IMR-90 (cell line): ENCODE measurements at regions not wholly inside any gene's neighbourhood (a gene's known extent, or its start where the extent isn't known, plus 50 kb on each side); places are given as distances from the start of the nearest gene placed in this dataset.

Experiments
- ATAC-seq: fragments of 200-7000 bp; cut with Tn5 transposase; 2 replicates; pipeline ENCODE4 v1.9.1; 2020; ENCODE audit warnings: low read depth, mild to moderate bottlenecking, moderate library complexity
- BruUV-seq: library from RNA; stranded (reverse); fragments of 400-500 nt; replicated peaks from 2 replicates; lab custom pipeline; 2021; lab: Mats Ljungman, UMichigan
- CTCF ChIA-PET: fragments of 300-600 bp; formaldehyde crosslinking; extraction: SDS; loops from one replicate; lab custom pipeline; 2021; ENCODE audit warnings: antibody characterized with exemption; lab: Yijun Ruan, JAX
- POLR2A ChIA-PET: fragments of 300-600 bp; sonication (Branson Sonifier 250); formaldehyde crosslinking; loops from one replicate; lab custom pipeline; 2022; ENCODE audit warnings: antibody characterized with exemption; ENCODE audit not compliant: unreplicated experiment; lab: Charles Lee
- DNase-seq: peaks from one replicate; pipeline ENCODE4 v3.0.0; 2013
- H2AFZ ChIP-seq: replicated peaks from 2 replicates; pipeline ENCODE3; 2013; ENCODE audit warnings: low read length, mild to moderate bottlenecking; ENCODE audit not compliant: poor library complexity
- H2AK5ac ChIP-seq: 2 replicates; pipeline ENCODE4 v1.6.1; 2013; ENCODE audit warnings: low read depth, low read length, inconsistent platforms
- H2AK9ac ChIP-seq: replicated peaks from 2 replicates; pipeline ENCODE3; 2013; ENCODE audit warnings: mild to moderate bottlenecking, low read depth, low read length, moderate library complexity; ENCODE audit not compliant: poor library complexity
- H2BK120ac ChIP-seq: 2 replicates; pipeline ENCODE4 v1.6.1; 2013; ENCODE audit warnings: low read depth, low read length, inconsistent platforms
- H2BK15ac ChIP-seq: 3 replicates; pipeline ENCODE4 v1.6.1; 2013; ENCODE audit warnings: low read depth, low read length, inconsistent platforms
- H2BK20ac ChIP-seq: 2 replicates; pipeline ENCODE4 v1.6.1; 2013; ENCODE audit warnings: low read depth, mild to moderate bottlenecking, inconsistent platforms, low read length, moderate library complexity
- H2BK5ac ChIP-seq: 2 replicates; pipeline ENCODE4 v1.6.1; 2013; ENCODE audit warnings: mild to moderate bottlenecking, low read depth, low read length, inconsistent platforms; ENCODE audit not compliant: poor library complexity, severe bottlenecking
- H3K14ac ChIP-seq: replicated peaks from 2 replicates; pipeline ENCODE4 v1.6.1; 2013; ENCODE audit warnings: low read depth, low read length, inconsistent platforms
- H3K18ac ChIP-seq: 2 replicates; pipeline ENCODE4 v1.6.1; 2013; ENCODE audit warnings: low read depth, low read length, control low read depth
- H3K23ac ChIP-seq: 2 replicates; pipeline ENCODE4 v1.6.1; 2013; ENCODE audit warnings: low read depth, low read length, inconsistent platforms
- H3K27ac ChIP-seq: 2 replicates; pipeline ENCODE4 v1.5.1; 2013; ENCODE audit warnings: mild to moderate bottlenecking, control low read depth, low read length; ENCODE audit not compliant: insufficient read depth
- H3K27me3 ChIP-seq: 2 replicates; pipeline ENCODE4 v1.6.1; 2013; ENCODE audit warnings: low read length; ENCODE audit not compliant: control insufficient read depth, insufficient read depth
- H3K36me3 ChIP-seq: 2 replicates; pipeline ENCODE4 v1.6.1; 2013; ENCODE audit warnings: low read length, mixed read lengths; ENCODE audit not compliant: control insufficient read depth, insufficient read depth
- H3K4ac ChIP-seq: 2 replicates; pipeline ENCODE4 v1.6.1; 2013; ENCODE audit warnings: low read depth, low read length, inconsistent platforms
- H3K4me1 ChIP-seq: 2 replicates; pipeline ENCODE4 v1.6.1; 2013; ENCODE audit warnings: low read length, mixed read lengths; ENCODE audit not compliant: control insufficient read depth, insufficient read depth
- H3K4me2 ChIP-seq: 2 replicates; pipeline ENCODE4 v1.6.1; 2013; ENCODE audit warnings: low read depth, mild to moderate bottlenecking, control low read depth, low read length, moderate library complexity
- H3K4me3 ChIP-seq: 2 replicates; pipeline ENCODE4 v1.5.1; 2013; ENCODE audit warnings: low read depth, mild to moderate bottlenecking, control low read depth, low read length, moderate library complexity; ENCODE audit not compliant: insufficient read depth
- H3K56ac ChIP-seq: 2 replicates; pipeline ENCODE4 v1.6.1; 2013; ENCODE audit warnings: low read length, inconsistent platforms; ENCODE audit not compliant: insufficient read depth; ENCODE audit errors: extremely low read depth
- H3K79me1 ChIP-seq, 2 experiments: 2 replicates each; pipeline ENCODE4 v1.6.1; 2013; ENCODE audit warnings: low read length in 2 of 2, inconsistent platforms in 1 of 2, low read depth in 1 of 2
- H3K9ac ChIP-seq: 2 replicates; pipeline ENCODE4 v1.6.1; 2013; ENCODE audit warnings: low read depth, low read length, control low read depth
- H3K9me1 ChIP-seq: 2 replicates; pipeline ENCODE4 v1.6.1; 2013; ENCODE audit warnings: low read length, inconsistent platforms; ENCODE audit not compliant: insufficient read depth
- H3K9me3 ChIP-seq: 2 replicates; pipeline ENCODE4 v1.6.1; 2013; ENCODE audit warnings: low read length; ENCODE audit not compliant: control insufficient read depth, insufficient read depth
- H4K20me1 ChIP-seq: 2 replicates; pipeline ENCODE4 v1.6.1; 2013; ENCODE audit warnings: low read length, inconsistent platforms; ENCODE audit not compliant: insufficient read depth
- H4K5ac ChIP-seq: 2 replicates; pipeline ENCODE4 v1.6.1; 2013; ENCODE audit warnings: mild to moderate bottlenecking, low read depth, low read length, control low read depth
- H4K8ac ChIP-seq, 2 experiments: 2 replicates each; pipeline ENCODE4 v1.6.1; 2013; ENCODE audit warnings: low read depth in 2 of 2, low read length in 2 of 2, control low read depth in 1 of 2, inconsistent platforms in 1 of 2
- H4K91ac ChIP-seq: 2 replicates; pipeline ENCODE4 v1.6.1; 2013; ENCODE audit warnings: low read depth, low read length, inconsistent platforms; ENCODE audit not compliant: insufficient read depth
- CEBPB ChIP-seq: IDR thresholded peaks from 2 replicates; pipeline ENCODE4 v1.6.1; 2012; ENCODE audit warnings: low read depth, low read length, improper control_type of control experiment
- CHD1 ChIP-seq: IDR thresholded peaks from 2 replicates; pipeline ENCODE4 v1.6.1; 2012; ENCODE audit warnings: low read depth, low read length, improper control_type of control experiment
- FOS ChIP-seq: fragments of 150-350 bp; IDR thresholded peaks from 2 replicates; pipeline ENCODE4 v1.6.1; 2016; ENCODE audit warnings: low read depth, low read length
- MAFK ChIP-seq: IDR thresholded peaks from 2 replicates; pipeline ENCODE4 v1.6.1; 2012; ENCODE audit warnings: low read depth, low read length, improper control_type of control experiment
- MAZ ChIP-seq: IDR thresholded peaks from 2 replicates; pipeline ENCODE4 v1.6.1; 2012; ENCODE audit warnings: low read depth, mild to moderate bottlenecking, low read length, improper control_type of control experiment, moderate library complexity, borderline replicate concordance
- POLR2A ChIP-seq: IDR thresholded peaks from 2 replicates; pipeline ENCODE4 v1.6.1; 2012; ENCODE audit warnings: mild to moderate bottlenecking, low read depth, low read length
- WGBS, 2 experiments: methylation state at CpG; one replicate each; pipeline versions ENCODE4 v1.1.5 to v1.1.7; 2013; ENCODE audit warnings: missing lambda C conversion rate in 2 of 2; ENCODE audit not compliant: insufficient read length in 1 of 2; ENCODE audit errors: extremely low coverage in 2 of 2; 5-methylcytosine and 5-hydroxymethylcytosine counted together
- dilution Hi-C: fragments of 300-500 bp; cut with HindIII; formaldehyde crosslinking; loops from one replicate; pipeline ENCODE4 v1.14.3; 2018; ENCODE audit warnings: low sequenced_read_pairs; ENCODE audit not compliant: unreplicated experiment
- in situ Hi-C: fragments of 300-500 bp; cut with MboI; formaldehyde crosslinking; loops from 3 replicates; pipeline ENCODE4 v1.14.3; 2019; ENCODE audit warnings: low sequenced_read_pairs, inconsistent platforms, mixed read lengths
- intact Hi-C: fragments of 100-400 bp; cut with micrococcal nuclease; formaldehyde crosslinking; loops from 2 replicates; pipeline ENCODE4 v1.10.0; 2022

DNA sequence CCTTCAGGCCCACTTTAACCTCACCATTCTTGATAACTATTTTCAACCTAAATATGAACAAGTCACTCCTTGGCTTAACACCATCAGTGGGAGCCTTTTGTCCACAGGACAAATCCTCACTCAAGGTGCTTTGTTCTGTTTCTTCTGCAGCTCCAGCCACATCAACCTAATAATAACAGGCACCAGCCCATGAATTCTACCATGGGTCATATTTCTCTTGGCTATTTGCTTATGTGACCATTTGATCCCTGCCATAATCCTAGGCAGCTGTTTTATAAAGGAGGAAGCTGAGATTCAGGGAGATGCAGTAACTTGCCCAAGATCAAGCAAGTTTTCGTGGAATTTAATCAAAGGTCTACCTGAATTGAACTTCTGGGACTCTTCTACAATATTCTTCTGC, 561.3 kb downstream of the DHX35 start:
- no peak overlapping the region for H3K4me2 ChIP-seq
- no peak overlapping the region for H2BK5ac ChIP-seq
- no peak overlapping the region for H3K27ac ChIP-seq
- H2AK9ac ChIP-seq, result no peak overlapping the region
- no peaks in the 10 kb centered on the region for H3K4me1 ChIP-seq
- no peak overlapping the region for H4K8ac ChIP-seq
- no peak overlapping the region for H2BK120ac ChIP-seq
- H3K4me3 ChIP-seq, result no peak overlapping the region
- H3K9me1 ChIP-seq, result no peaks in the 10 kb centered on the region
- H2AK5ac ChIP-seq, result no peak overlapping the region
- H3K9ac ChIP-seq, result no peak overlapping the region
- no peaks in the 10 kb centered on the region for H3K79me1 ChIP-seq
- no peak overlapping the region for H4K5ac ChIP-seq
- ATAC-seq, result no peak
- no peaks in the 10 kb centered on the region for H3K27me3 ChIP-seq
- DNase-seq, result no peak
- peaks cover 7% of the 10 kb centered on the region for H3K9me3 ChIP-seq
- in situ Hi-C loops, result no loop called here
- no peaks in the 10 kb centered on the region for H4K20me1 ChIP-seq
- TF ChIP-seq CHD1 (no peak), MAZ (no peak), POLR2A (no peak), CEBPB (no peak), FOS (no peak), MAFK (no peak)
- dilution Hi-C loops, result no loop called here
- BruUV-seq, result no TSS peak
- no peak overlapping the region for H2BK15ac ChIP-seq
- POLR2A ChIA-PET, result no interaction called here
- H3K23ac ChIP-seq, result no peak overlapping the region
- H3K36me3 ChIP-seq, result no peaks in the 10 kb centered on the region
- H2AFZ ChIP-seq, result no peak overlapping the region
- no peak overlapping the region for H4K91ac ChIP-seq
- no CpG with 5 or more reads among the region's 1 CpG for WGBS, 2 experiments
- no peak overlapping the region for H3K4ac ChIP-seq
- H3K18ac ChIP-seq, result no peak overlapping the region
- CTCF ChIA-PET, result no interaction called here
- no peak overlapping the region for H3K56ac ChIP-seq
- no peak overlapping the region for H3K14ac ChIP-seq
- H2BK20ac ChIP-seq, result no peak overlapping the region
- intact Hi-C loops, result no loop called here
